ENCODE measurements at regions not wholly inside any gene's neighbourhood (a gene's known extent, or its start where the extent isn't known, plus 50 kb on each side); places are given as distances from the start of the nearest gene placed in this dataset.

DNA sequence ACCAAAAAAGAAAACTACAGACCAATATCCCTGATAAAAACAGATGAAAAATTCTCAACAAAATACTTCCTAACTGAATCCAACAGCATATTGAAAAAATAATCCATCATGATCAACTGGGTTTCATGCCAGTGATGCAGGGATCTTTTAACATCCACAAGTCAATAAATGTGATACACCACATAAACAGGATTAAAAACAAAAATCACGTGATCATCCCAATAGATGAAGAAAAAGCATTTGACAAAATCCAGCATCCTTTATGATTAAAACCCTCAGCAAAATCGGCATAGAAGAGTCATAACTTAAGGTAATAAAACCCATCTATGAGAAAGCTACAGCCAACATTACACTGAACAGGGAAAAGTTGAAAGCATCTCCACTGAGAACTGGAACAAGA lies 107.5 kb downstream of the DCLK3 start:
- Histone ChIP-seq H4K8ac (ENCODE audit: low read depth, low read length) (no peak overlapping the region), H3K36me3 (ENCODE audit: control insufficient read depth, insufficient read depth, low read length) (no peaks in the 10 kb centered on the region), H3K4me1 (ENCODE audit: control insufficient read depth, low read depth, low read length) (no peaks in the 10 kb centered on the region), H2BK15ac (replicated peaks; ENCODE audit: low read depth) (no peak overlapping the region), H2AK5ac (ENCODE audit: low read length) (no peak overlapping the region), H3K27ac (ENCODE audit: low read depth, low read length) (no peak overlapping the region), H2BK5ac (ENCODE audit: low read length) (no peak overlapping the region), H3K79me2 (ENCODE audit: control insufficient read depth, insufficient read depth, low read length) (no peaks in the 10 kb centered on the region), H3K18ac (ENCODE audit: low read length) (no peak overlapping the region), H4K5ac (ENCODE audit: low read length) (no peak overlapping the region), H3K79me1 (ENCODE audit: low read length) (no peaks in the 10 kb centered on the region), H3K4ac (ENCODE audit: low read depth, low read length) (no peak overlapping the region), H3K4me3 (ENCODE audit: low read length) (no peak overlapping the region), H3K4me2 (ENCODE audit: low read length) (no peak overlapping the region), H3K56ac (ENCODE audit: low read length) (no peak overlapping the region), H3K23ac (ENCODE audit: low read length) (no peak overlapping the region), H2BK120ac (ENCODE audit: low read depth, low read length) (no peak overlapping the region), H3K9ac (ENCODE audit: low read length) (no peak overlapping the region), H3K27me3 (ENCODE audit: insufficient read depth, low read length, poor library complexity) (no peaks in the 10 kb centered on the region)
- no peak for DNase-seq
- no CpG with 5 or more reads among the region's 2 CpGs for WGBS (ENCODE audit: extremely low coverage, insufficient coverage, low lambda C conversion rate)

- no peak overlapping the region for H2BK5ac ChIP-seq (ENCODE audit: low read length)
- no peak overlapping the region for H3K4me2 ChIP-seq (ENCODE audit: low read length)
- no peaks in the 10 kb centered on the region for H3K27me3 ChIP-seq (ENCODE audit: insufficient read depth, low read length, poor library complexity)
- H3K36me3 ChIP-seq (ENCODE audit: control insufficient read depth, insufficient read depth, low read length): no peaks in the 10 kb centered on the region
- H3K27ac ChIP-seq (ENCODE audit: low read depth, low read length): no peak overlapping the region
- H3K79me2 ChIP-seq (ENCODE audit: control insufficient read depth, insufficient read depth, low read length): no peaks in the 10 kb centered on the region
- H2BK15ac ChIP-seq (replicated peaks; ENCODE audit: low read depth): no peak overlapping the region
- H2BK120ac ChIP-seq (ENCODE audit: low read depth, low read length): no peak overlapping the region
- H4K5ac ChIP-seq (ENCODE audit: low read length): no peak overlapping the region
- no peak overlapping the region for H3K23ac ChIP-seq (ENCODE audit: low read length)
- H2AK5ac ChIP-seq (ENCODE audit: low read length): no peak overlapping the region
- no peaks in the 10 kb centered on the region for H3K79me1 ChIP-seq (ENCODE audit: low read length)
- H3K18ac ChIP-seq (ENCODE audit: low read length): no peak overlapping the region
- H3K9ac ChIP-seq (ENCODE audit: low read length): no peak overlapping the region
- no peaks in the 10 kb centered on the region for H3K4me1 ChIP-seq (ENCODE audit: control insufficient read depth, low read depth, low read length)
- H3K4ac ChIP-seq (ENCODE audit: low read depth, low read length): no peak overlapping the region
- no peak for DNase-seq
- no peak overlapping the region for H3K56ac ChIP-seq (ENCODE audit: low read length)
- no peak overlapping the region for H4K8ac ChIP-seq (ENCODE audit: low read depth, low read length)
- H3K4me3 ChIP-seq (ENCODE audit: low read length): no peak overlapping the region
These were observed 111.3 kb downstream of the DCLK3 start for GRCh38 chr3:36653095-36653494.

- Histone ChIP-seq H3K9ac (ENCODE audit: low read length) (no peak overlapping the region), H3K79me1 (ENCODE audit: low read length) (no peaks in the 10 kb centered on the region), H3K4me2 (ENCODE audit: low read length) (no peak overlapping the region), H2BK120ac (ENCODE audit: low read depth, low read length) (no peak overlapping the region), H2BK5ac (ENCODE audit: low read length) (no peak overlapping the region), H3K23ac (ENCODE audit: low read length) (no peak overlapping the region), H4K8ac (ENCODE audit: low read depth, low read length) (no peak overlapping the region), H3K27ac (ENCODE audit: low read depth, low read length) (no peak overlapping the region), H3K4ac (ENCODE audit: low read depth, low read length) (no peak overlapping the region), H2AK5ac (ENCODE audit: low read length) (no peak overlapping the region), H3K79me2 (ENCODE audit: control insufficient read depth, insufficient read depth, low read length) (no peaks in the 10 kb centered on the region), H4K5ac (ENCODE audit: low read length) (no peak overlapping the region), H3K4me1 (ENCODE audit: control insufficient read depth, low read depth, low read length) (no peaks in the 10 kb centered on the region), H2BK15ac (replicated peaks; ENCODE audit: low read depth) (no peak overlapping the region), H3K4me3 (ENCODE audit: low read length) (no peak overlapping the region), H3K18ac (ENCODE audit: low read length) (no peak overlapping the region), H3K27me3 (ENCODE audit: insufficient read depth, low read length, poor library complexity) (no peaks in the 10 kb centered on the region), H3K36me3 (ENCODE audit: control insufficient read depth, insufficient read depth, low read length) (no peaks in the 10 kb centered on the region), H3K56ac (ENCODE audit: low read length) (no peak overlapping the region)
- no CpG with 5 or more reads among the region's 1 CpG for WGBS (ENCODE audit: extremely low coverage, insufficient coverage, low lambda C conversion rate)
- DNase-seq: no peak
These were observed 112.2 kb downstream of the DCLK3 start for GRCh38 chr3:36652104-36652503.

GRCh38 chr3:36650271-36650671 lies 114.1 kb downstream of the DCLK3 start:
- H3K4me3 ChIP-seq (ENCODE audit: low read length): no peak overlapping the region
- no peak overlapping the region for H3K56ac ChIP-seq (ENCODE audit: low read length)
- no peak overlapping the region for H3K18ac ChIP-seq (ENCODE audit: low read length)
- H3K4me1 ChIP-seq (ENCODE audit: control insufficient read depth, low read depth, low read length): no peaks in the 10 kb centered on the region
- H3K27me3 ChIP-seq (ENCODE audit: insufficient read depth, low read length, poor library complexity): no peaks in the 10 kb centered on the region
- H3K79me1 ChIP-seq (ENCODE audit: low read length): no peaks in the 10 kb centered on the region
- H4K8ac ChIP-seq (ENCODE audit: low read depth, low read length): no peak overlapping the region
- H2BK120ac ChIP-seq (ENCODE audit: low read depth, low read length): no peak overlapping the region
- no peak overlapping the region for H3K27ac ChIP-seq (ENCODE audit: low read depth, low read length)
- DNase-seq: no peak
- no peak overlapping the region for H2BK5ac ChIP-seq (ENCODE audit: low read length)
- no peak overlapping the region for H3K4me2 ChIP-seq (ENCODE audit: low read length)
- H3K23ac ChIP-seq (ENCODE audit: low read length): no peak overlapping the region
- H3K36me3 ChIP-seq (ENCODE audit: control insufficient read depth, insufficient read depth, low read length): no peaks in the 10 kb centered on the region
- no peak overlapping the region for H2BK15ac ChIP-seq (replicated peaks; ENCODE audit: low read depth)
- no peak overlapping the region for H3K4ac ChIP-seq (ENCODE audit: low read depth, low read length)
- H3K9ac ChIP-seq (ENCODE audit: low read length): no peak overlapping the region
- H4K5ac ChIP-seq (ENCODE audit: low read length): no peak overlapping the region
- H3K79me2 ChIP-seq (ENCODE audit: control insufficient read depth, insufficient read depth, low read length): no peaks in the 10 kb centered on the region
- no peak overlapping the region for H2AK5ac ChIP-seq (ENCODE audit: low read length)

GRCh38 chr3:36649125-36649524 lies 115.2 kb downstream of the DCLK3 start:
- Histone ChIP-seq H3K56ac (ENCODE audit: low read length) (no peak overlapping the region), H3K79me1 (ENCODE audit: low read length) (no peaks in the 10 kb centered on the region), H2AK5ac (ENCODE audit: low read length) (no peak overlapping the region), H3K23ac (ENCODE audit: low read length) (no peak overlapping the region), H3K18ac (ENCODE audit: low read length) (no peak overlapping the region), H2BK5ac (ENCODE audit: low read length) (no peak overlapping the region), H3K79me2 (ENCODE audit: control insufficient read depth, insufficient read depth, low read length) (no peaks in the 10 kb centered on the region), H4K5ac (ENCODE audit: low read length) (no peak overlapping the region), H3K4ac (ENCODE audit: low read depth, low read length) (no peak overlapping the region), H3K27ac (ENCODE audit: low read depth, low read length) (no peak overlapping the region), H3K27me3 (ENCODE audit: insufficient read depth, low read length, poor library complexity) (no peaks in the 10 kb centered on the region), H2BK120ac (ENCODE audit: low read depth, low read length) (no peak overlapping the region), H4K8ac (ENCODE audit: low read depth, low read length) (no peak overlapping the region), H3K36me3 (ENCODE audit: control insufficient read depth, insufficient read depth, low read length) (no peaks in the 10 kb centered on the region), H3K4me2 (ENCODE audit: low read length) (no peak overlapping the region), H3K4me3 (ENCODE audit: low read length) (no peak overlapping the region), H3K4me1 (ENCODE audit: control insufficient read depth, low read depth, low read length) (no peaks in the 10 kb centered on the region), H2BK15ac (replicated peaks; ENCODE audit: low read depth) (no peak overlapping the region), H3K9ac (ENCODE audit: low read length) (no peak overlapping the region)
- DNase-seq: no peak
- WGBS (ENCODE audit: extremely low coverage, insufficient coverage, low lambda C conversion rate): no CpG with 5 or more reads among the region's 1 CpG

GRCh38 chr3:36648241-36649034 lies 115.9 kb downstream of the DCLK3 start:
- no peaks in the 10 kb centered on the region for H3K27me3 ChIP-seq (ENCODE audit: insufficient read depth, low read length, poor library complexity)
- H4K5ac ChIP-seq (ENCODE audit: low read length): no peak overlapping the region
- H3K18ac ChIP-seq (ENCODE audit: low read length): no peak overlapping the region
- no peak overlapping the region for H3K4me2 ChIP-seq (ENCODE audit: low read length)
- H2BK15ac ChIP-seq (replicated peaks; ENCODE audit: low read depth): no peak overlapping the region
- no peak overlapping the region for H3K4ac ChIP-seq (ENCODE audit: low read depth, low read length)
- no peak overlapping the region for H3K56ac ChIP-seq (ENCODE audit: low read length)
- no peak overlapping the region for H3K4me3 ChIP-seq (ENCODE audit: low read length)
- no peaks in the 10 kb centered on the region for H3K4me1 ChIP-seq (ENCODE audit: control insufficient read depth, low read depth, low read length)
- H2BK120ac ChIP-seq (ENCODE audit: low read depth, low read length): no peak overlapping the region
- no peak overlapping the region for H3K9ac ChIP-seq (ENCODE audit: low read length)
- no peak overlapping the region for H2BK5ac ChIP-seq (ENCODE audit: low read length)
- no peaks in the 10 kb centered on the region for H3K79me2 ChIP-seq (ENCODE audit: control insufficient read depth, insufficient read depth, low read length)
- DNase-seq: no peak
- H3K27ac ChIP-seq (ENCODE audit: low read depth, low read length): no peak overlapping the region
- no peak overlapping the region for H3K23ac ChIP-seq (ENCODE audit: low read length)
- no peaks in the 10 kb centered on the region for H3K79me1 ChIP-seq (ENCODE audit: low read length)
- no peaks in the 10 kb centered on the region for H3K36me3 ChIP-seq (ENCODE audit: control insufficient read depth, insufficient read depth, low read length)
- no peak overlapping the region for H4K8ac ChIP-seq (ENCODE audit: low read depth, low read length)
- no CpG with 5 or more reads among the region's 5 CpGs for WGBS (ENCODE audit: extremely low coverage, insufficient coverage, low lambda C conversion rate)
- H2AK5ac ChIP-seq (ENCODE audit: low read length): no peak overlapping the region

All from mesendoderm (in vitro differentiated cells).